ENCODE measurements at regions not wholly inside any gene's neighbourhood (a gene's known extent, or its start where the extent isn't known, plus 50 kb on each side); places are given as distances from the start of the nearest gene placed in this dataset.

DNA sequence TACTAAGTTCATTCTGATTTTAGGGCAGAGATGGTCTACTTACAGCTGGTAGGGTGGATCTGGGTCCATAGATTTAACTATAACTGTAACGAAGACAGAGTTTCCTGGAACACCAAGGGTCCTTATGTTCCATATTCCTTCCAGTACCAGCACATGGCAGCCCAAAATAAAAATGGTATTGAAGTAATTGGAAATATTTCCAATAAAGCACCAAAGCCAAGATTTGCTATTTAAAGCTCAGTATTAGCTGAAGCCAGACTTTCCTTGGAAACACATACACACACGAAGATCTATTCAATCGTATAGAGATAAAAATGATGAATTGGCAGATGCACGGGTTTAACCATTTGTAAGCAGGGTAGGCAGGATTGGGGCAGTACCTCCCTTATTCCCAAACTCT, 289.1 kb upstream of the SORCS1 start:
- no peak for DNase-seq

- DNase-seq, result no peak
These were observed 286.5 kb upstream of the SORCS1 start for GRCh38 chr10:107451047-107451446.

GRCh38 chr10:107450056-107450455, 285.6 kb upstream of the SORCS1 start:
- DNase-seq, result no peak

DNA sequence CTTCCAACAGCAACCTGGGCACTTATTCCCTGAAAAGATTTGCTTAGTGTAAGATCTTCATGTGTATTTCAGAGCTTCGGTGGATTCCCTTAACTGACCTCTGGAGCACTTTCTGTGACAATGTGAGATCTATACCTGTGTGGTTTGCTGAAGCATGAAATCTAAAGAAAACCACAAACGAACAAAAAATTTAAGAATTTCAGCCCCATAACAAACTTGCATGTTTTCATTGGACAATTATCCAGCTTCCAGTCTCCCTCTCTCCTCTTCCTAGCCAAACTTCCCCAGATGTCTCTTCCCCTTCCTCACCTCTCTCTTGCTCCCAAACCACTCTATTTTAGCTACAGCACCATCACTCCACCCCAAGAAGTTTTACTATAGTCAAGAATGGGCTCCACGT, 279.9 kb upstream of the SORCS1 start:
- DNase-seq, result no peak

- DNase-seq, result no peak
These were observed 279.3 kb upstream of the SORCS1 start for GRCh38 chr10:107443813-107444212.

DNA sequence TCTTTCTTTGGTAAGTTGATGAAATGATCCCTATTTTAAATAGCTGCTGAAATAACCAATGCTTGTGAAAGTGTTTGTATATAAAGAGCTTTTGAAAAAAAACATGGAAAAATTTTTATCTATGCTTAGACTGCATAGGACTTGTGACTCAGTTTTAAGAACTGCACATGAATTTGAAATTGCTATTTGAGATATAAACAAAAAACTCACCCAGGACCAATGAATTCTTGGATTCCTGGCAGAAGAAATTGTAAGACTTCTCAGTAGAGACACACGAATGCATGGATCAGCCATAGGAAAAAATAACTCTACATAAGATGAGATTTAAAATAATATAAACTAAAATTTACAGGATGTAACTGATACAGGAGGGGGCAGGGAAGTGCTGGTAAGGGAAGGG, 278.8 kb upstream of the SORCS1 start:
- DNase-seq, result no peak

DNA sequence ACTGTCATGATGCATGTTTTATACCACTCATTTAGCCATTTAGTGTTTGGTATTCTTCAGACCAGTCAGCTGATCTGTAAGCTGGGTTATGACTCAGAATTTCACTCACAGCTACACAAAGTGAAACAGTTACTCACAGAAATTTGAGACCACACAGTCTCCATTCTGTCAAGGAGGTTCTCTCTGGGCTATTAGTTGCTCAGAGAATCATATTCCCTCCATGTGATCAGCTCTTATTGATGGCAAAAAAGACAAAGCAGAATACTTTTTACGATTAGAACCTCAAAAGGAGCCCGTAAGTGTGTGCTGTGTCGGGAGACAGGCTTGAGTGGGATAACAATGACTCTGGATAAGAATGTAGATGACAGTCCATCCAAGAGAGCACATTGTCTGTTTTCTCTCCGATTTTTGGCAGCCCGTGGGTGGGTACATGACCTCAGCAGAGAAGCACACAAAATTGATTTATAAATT, 277.6 kb upstream of the SORCS1 start:
- DNase-seq, result no peak

GRCh38 chr10:107440741-107441140, 276.2 kb upstream of the SORCS1 start:
- no peak for DNase-seq

DNA sequence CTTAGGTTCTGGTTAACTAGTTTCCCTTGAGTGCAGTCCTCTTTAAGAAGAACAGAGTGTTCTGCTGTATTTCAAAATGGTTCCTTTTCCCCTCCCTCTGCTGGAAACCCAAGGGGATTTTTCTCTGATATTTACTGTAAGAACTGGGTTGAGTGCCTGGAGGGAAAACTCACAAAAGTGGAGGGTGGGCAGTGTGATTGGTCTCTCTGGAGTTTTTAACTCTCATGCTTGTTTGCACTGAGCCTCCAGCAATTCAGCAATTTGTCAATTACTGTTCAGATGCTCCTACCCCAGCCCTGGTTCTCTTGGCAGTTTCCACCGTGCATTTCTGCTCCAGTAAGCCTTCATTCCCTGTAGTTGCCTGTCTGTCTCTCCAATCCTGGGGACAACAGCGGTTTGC, 273.4 kb upstream of the SORCS1 start:
- DNase-seq, result no peak

GRCh38 chr10:107436568-107436967, 272.1 kb upstream of the SORCS1 start:
- DNase-seq, result no peak

- no peak for DNase-seq
These were observed 270.3 kb upstream of the SORCS1 start for GRCh38 chr10:107434854-107435253.

- DNase-seq, result no peak
These were observed 269.7 kb upstream of the SORCS1 start for GRCh38 chr10:107434201-107434600.

- no peak for DNase-seq
These were observed 269.1 kb upstream of the SORCS1 start for GRCh38 chr10:107433605-107434004.

DNA sequence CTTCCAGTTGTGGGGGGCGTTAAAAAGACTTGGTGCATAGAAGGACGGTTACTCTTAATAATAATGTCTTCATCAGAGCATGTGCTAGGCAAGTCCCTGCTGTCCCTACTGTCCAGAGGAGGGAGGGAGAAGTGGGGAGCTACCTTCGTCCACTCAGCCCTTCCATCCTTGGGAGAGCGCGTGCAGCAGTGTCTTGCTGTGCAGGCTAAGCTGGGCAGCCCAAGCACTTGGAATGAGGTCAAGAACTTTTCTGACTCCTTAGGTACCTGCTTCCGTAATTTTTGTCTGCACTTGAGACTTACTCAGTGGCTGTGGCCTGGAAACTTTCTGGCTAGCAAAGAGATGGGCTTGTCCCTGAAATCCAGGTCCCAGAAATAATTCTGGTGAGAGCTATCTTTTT, 265.9 kb upstream of the SORCS1 start:
- DNase-seq, result no peak

DNA sequence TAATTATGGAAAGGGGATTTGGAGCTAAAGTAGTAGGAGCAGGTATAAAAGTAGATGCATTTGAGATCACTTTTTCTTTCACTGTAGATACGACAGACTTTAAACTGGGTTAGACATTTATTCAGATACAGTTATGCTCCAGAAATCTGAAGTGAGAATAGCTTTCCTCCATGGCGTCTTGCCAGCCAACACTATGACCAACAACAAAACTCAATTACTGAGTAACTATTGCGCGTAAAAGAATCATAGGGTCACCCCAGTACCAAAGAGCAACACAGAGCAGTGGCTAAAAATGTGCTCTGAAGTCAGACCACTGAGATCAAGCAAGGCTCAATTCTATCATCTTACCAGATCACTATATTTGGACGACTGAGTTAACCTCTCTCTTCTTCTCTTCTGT, 262.5 kb upstream of the SORCS1 start:
- DNase-seq, result no peak

DNA sequence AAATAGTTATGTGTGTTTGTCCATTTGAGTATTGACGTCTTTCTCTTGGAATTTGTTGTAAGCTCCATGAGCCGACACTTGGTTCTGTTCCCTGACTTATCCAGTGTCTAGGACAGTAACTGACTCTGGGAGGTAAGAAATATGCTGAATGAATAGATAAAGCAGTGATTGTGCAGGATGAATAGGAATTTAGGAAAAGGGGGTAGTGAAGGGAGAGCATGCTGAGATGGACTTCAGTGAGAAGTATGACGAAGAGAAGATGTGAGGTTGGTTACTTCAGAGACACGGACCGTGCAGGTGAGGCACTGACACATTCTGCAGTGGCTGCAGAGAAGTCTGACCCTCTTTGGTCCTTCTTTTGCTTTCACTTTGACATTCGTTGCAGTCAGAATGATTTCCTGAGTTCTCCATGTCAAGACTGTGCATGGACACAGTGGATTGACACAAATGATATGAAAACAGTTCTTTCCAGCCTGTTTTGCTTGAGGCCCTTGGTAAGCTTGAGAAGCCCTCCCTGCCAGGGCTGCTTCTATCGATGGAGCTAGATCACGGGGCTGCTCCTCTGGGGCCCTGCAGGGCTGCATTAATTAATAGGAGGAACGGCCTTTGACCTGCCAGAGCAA, 261.5 kb upstream of the SORCS1 start:
- DNase-seq, result no peak

DNA sequence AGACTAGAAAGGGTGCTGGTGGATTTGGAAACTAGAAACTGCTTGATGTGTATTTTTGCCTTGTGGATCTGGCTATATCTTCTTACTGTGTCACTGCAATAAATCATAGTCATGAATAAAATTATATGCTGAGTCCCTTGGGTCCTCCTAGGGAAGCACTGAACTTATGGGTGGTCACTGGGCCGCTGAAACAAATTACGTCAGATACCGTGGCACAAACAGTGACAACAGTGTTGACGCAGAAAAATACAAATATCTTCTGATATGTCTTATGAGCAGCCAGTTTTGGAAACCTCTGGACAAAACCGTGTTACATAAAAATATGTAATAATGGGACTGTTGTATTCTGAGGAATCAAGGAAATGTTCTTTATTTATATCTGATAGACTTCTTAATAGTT, 260.1 kb upstream of the SORCS1 start:
- no peak for DNase-seq

DNA sequence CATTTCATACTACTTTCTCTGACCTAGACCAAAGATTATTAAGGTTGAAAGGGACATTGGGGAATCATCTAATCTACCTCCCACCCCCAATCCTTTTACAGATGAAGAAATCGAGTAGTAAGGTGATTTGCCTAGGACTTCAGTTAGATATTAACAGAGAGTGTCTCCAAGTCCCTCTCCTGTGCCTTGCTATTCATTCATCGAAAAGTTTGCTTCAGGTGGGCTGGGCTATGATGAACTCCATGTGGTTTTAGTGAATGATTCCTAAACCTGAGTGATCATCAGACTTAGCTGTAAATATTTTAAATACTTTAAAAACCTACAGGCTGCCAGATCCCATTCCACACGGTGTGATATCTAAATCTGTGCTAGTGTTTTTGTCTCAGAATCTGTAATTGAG, 259.4 kb upstream of the SORCS1 start:
- no peak for DNase-seq

DNA sequence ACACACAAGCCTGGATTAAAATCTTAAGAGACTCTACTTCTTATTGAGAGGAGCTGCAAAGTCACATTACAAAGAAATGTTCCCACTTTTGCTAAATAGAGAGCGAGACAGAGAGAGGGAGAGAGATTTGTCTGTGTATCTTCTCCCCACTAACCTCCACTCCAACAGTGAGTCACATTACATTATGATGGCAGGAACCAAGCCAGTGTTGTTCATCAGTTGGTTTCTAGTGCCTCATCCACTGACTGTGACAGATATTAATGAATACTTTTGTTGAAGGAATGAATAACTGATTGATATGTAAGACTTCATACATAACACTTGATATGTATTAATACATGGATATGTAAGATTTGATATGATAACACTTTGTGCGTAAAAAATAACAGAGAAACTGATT, 258.2 kb upstream of the SORCS1 start:
- DNase-seq, result no peak

DNA sequence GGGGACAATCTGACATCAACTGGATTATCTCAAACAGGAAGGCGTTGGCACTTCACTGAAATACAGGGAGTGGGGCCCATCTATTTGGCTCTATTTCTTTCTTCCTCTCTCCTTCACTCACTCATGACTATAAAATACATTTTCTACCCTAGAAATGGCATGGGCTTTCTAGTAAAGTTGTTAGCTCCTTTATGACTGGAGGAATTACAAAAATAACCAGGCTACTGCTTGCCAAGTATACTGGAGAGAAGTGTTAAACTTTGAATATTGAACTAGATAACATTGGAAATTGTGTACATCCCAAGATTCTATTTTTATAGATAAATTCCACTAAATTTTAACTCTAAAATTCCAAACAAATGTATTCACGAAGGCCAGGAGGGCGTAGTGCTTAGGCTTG, 255.7 kb upstream of the SORCS1 start:
- no peak for DNase-seq

- DNase-seq, result no peak
These were observed 253.7 kb upstream of the SORCS1 start for GRCh38 chr10:107418085-107418806.

DNA sequence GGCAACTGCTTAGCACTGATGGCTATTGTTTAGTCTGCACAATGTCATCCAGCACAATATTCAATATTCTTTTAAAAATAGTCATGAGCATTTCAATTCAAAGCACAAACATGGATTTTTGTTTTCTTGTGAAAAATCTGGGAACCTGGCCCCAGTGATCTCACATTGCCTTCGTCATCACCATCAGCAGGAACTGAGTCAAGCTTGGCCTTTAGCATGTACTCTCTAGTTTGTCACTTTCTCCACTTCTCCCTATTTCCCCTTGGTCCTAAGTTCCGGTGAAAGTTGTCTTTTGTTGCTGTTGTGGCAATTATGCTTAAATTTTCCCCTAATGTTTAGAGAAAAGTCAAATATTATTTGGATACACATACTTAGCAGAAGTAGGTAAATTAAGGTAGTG, 252.9 kb upstream of the SORCS1 start:
- no peak for DNase-seq

- DNase-seq, result peak; percentile 1
These were observed 250.9 kb upstream of the SORCS1 start for GRCh38 chr10:107415446-107415845.

GRCh38 chr10:107413971-107414370, 249.5 kb upstream of the SORCS1 start:
- DNase-seq, result no peak

- peak; percentile 39 for DNase-seq
These were observed 245.0 kb upstream of the SORCS1 start for GRCh38 chr10:107409522-107409921.

All from hematopoietic multipotent progenitor cell treated with erythropoietin and hydrocortisone succinate and interleukin-3 and kit ligand, for 4 days (in vitro differentiated cells).